K562 (cell line): ENCODE measurements at regions not wholly inside any gene's neighbourhood (a gene's known extent, or its start where the extent isn't known, plus 50 kb on each side); places are given as distances from the start of the nearest gene placed in this dataset.

ENCODE experiments used
- CBX2 ChIP-seq: fragments of 200-600 bp; sonication (generic); IDR thresholded peaks from one replicate; pipeline ENCODE4 v1.6.1; 2012; ENCODE audit warnings: mild to moderate bottlenecking, low read length, inconsistent platforms; ENCODE audit not compliant: insufficient read depth, poor library complexity, severe bottlenecking
- CTCF ChIP-seq, 3 experiments: IDR thresholded peaks in 2 of 3; conservative IDR thresholded peaks in 1 of 3; 2 replicates each; pipeline ENCODE4 v1.5.1; 2011 to 2012; ENCODE audit warnings: low read length in 3 of 3, mild to moderate bottlenecking in 3 of 3, control low read depth in 2 of 3, improper control_type of control experiment in 1 of 3, inconsistent platforms in 1 of 3, low read depth in 1 of 3, mixed read lengths in 1 of 3, moderate library complexity in 1 of 3; ENCODE audit not compliant: insufficient read depth in 2 of 3
- FOXA3 ChIP-seq, 2 experiments: fragments of 450-650 bp in 1 of 2; sonication (generic) in 1 of 2; formaldehyde crosslinking; IDR thresholded peaks in 1 of 2; conservative IDR thresholded peaks in 1 of 2; 2 replicates each; pipeline versions ENCODE4 v1.4.0 to v1.8.0; 2020 to 2022; ENCODE audit warnings: mild to moderate bottlenecking in 2 of 2, missing genetic modification reagents in 1 of 2
- ID3 ChIP-seq, 2 experiments: fragments of 250-450 bp in 1 of 2; fragments of 450-650 bp in 1 of 2; sonication (Bioruptor Pico) in 1 of 2; IDR thresholded peaks; 2 replicates each; pipeline versions ENCODE4 v1.6.1 to v1.8.0; 2016 to 2021; ENCODE audit warnings: mild to moderate bottlenecking in 2 of 2, moderate library complexity in 2 of 2, missing compliant biosample characterization in 1 of 2, missing genetic modification characterization in 1 of 2
- JUN ChIP-seq, 2 experiments: sonication (generic) in 1 of 2; formaldehyde crosslinking in 1 of 2; IDR thresholded peaks; 2 replicates each; pipeline versions ENCODE4 v1.6.1 to v1.8.0; 2012 to 2022; ENCODE audit warnings: borderline replicate concordance in 2 of 2, mild to moderate bottlenecking in 2 of 2, improper control_type of control experiment in 1 of 2, low read depth in 1 of 2, low read length in 1 of 2, missing genetic modification reagents in 1 of 2
- KAT7 ChIP-seq: sonication (generic); formaldehyde crosslinking; IDR thresholded peaks from 2 replicates; pipeline ENCODE4 v1.8.0; 2022; ENCODE audit warnings: missing genetic modification reagents, mild to moderate bottlenecking, borderline replicate concordance
- MAX ChIP-seq: sonication (generic); formaldehyde crosslinking; IDR thresholded peaks from 2 replicates; pipeline ENCODE4 v1.9.0; 2022; ENCODE audit warnings: mild to moderate bottlenecking, missing genetic modification reagents
- POLR2A ChIP-seq: fragments of 450-650 bp; conservative IDR thresholded peaks from 2 replicates; pipeline ENCODE4 v1.6.1; 2016
- RFX7 ChIP-seq: fragments of 250-450 bp; sonication (Bioruptor Pico); IDR thresholded peaks from 2 replicates; pipeline ENCODE4 v1.5.1; 2021; ENCODE audit warnings: mild to moderate bottlenecking
- TF ChIP-seq, protein P1 (sequence below): fragments of 150-350 bp; IDR thresholded peaks from 2 replicates; pipeline ENCODE4 v1.6.1; 2014; ENCODE audit warnings: low read depth, mild to moderate bottlenecking, low read length, borderline replicate concordance

- TF ChIP-seq FOXA3 (CRISPR knock-in tag; conservative IDR thresholded peaks at IDR 0.05 in 1 of 2, IDR thresholded peaks at IDR 0.05 in 1 of 2), result no peak
- no peak for TF ChIP-seq ID3 (CRISPR knock-in tag; IDR thresholded peaks at IDR 0.05)
- no peak for TF ChIP-seq ID3 (tag; IDR thresholded peaks at IDR 0.05)
- TF ChIP-seq CTCF (IDR thresholded peaks at IDR 0.05 in 2 of 3, conservative IDR thresholded peaks at IDR 0.05 in 1 of 3; ENCODE audit: insufficient read depth in 2 of 3, low read depth in 1 of 3, low read length in 3 of 3), result no peak
- TF ChIP-seq KAT7, result no peak
- TF ChIP-seq POLR2A, result no peak
- no peak for TF ChIP-seq JUN (IDR thresholded peaks at IDR 0.05; ENCODE audit: borderline replicate concordance, low read depth, low read length)
- no peak for TF ChIP-seq JUN (CRISPR knock-in tag; IDR thresholded peaks at IDR 0.05; ENCODE audit: borderline replicate concordance)
- no peak for TF ChIP-seq CBX2
- no peak for TF ChIP-seq RFX7 (CRISPR knock-in tag)
- TF ChIP-seq MAX, result no peak
- TF ChIP-seq, protein P1, sequence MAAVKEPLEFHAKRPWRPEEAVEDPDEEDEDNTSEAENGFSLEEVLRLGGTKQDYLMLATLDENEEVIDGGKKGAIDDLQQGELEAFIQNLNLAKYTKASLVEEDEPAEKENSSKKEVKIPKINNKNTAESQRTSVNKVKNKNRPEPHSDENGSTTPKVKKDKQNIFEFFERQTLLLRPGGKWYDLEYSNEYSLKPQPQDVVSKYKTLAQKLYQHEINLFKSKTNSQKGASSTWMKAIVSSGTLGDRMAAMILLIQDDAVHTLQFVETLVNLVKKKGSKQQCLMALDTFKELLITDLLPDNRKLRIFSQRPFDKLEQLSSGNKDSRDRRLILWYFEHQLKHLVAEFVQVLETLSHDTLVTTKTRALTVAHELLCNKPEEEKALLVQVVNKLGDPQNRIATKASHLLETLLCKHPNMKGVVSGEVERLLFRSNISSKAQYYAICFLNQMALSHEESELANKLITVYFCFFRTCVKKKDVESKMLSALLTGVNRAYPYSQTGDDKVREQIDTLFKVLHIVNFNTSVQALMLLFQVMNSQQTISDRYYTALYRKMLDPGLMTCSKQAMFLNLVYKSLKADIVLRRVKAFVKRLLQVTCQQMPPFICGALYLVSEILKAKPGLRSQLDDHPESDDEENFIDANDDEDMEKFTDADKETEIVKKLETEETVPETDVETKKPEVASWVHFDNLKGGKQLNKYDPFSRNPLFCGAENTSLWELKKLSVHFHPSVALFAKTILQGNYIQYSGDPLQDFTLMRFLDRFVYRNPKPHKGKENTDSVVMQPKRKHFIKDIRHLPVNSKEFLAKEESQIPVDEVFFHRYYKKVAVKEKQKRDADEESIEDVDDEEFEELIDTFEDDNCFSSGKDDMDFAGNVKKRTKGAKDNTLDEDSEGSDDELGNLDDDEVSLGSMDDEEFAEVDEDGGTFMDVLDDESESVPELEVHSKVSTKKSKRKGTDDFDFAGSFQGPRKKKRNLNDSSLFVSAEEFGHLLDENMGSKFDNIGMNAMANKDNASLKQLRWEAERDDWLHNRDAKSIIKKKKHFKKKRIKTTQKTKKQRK, result no peak
Measured at GRCh38 chr18:67964462-67964861, 447.9 kb upstream of the DSEL start.
